HG03139 (cell line): ENCODE measurements at regions not wholly inside any gene's neighbourhood (a gene's known extent, or its start where the extent isn't known, plus 50 kb on each side); places are given as distances from the start of the nearest gene placed in this dataset.
"Not testable (repeated sequence)": the region's sequence is repeated elsewhere in the genome, so short reads cannot be mapped to it uniquely, and the experiment has no call there.

Experiments used
- ATAC-seq: cut with Tn5 transposase; IDR thresholded peaks from one replicate; pipeline ENCODE4 v1.9.1; 2021; ENCODE audit not compliant: unreplicated experiment

- ATAC-seq, result no peak
Observed at GRCh38 chr15:38930851-38931572, 366.4 kb upstream of the RASGRP1 start.

DNA sequence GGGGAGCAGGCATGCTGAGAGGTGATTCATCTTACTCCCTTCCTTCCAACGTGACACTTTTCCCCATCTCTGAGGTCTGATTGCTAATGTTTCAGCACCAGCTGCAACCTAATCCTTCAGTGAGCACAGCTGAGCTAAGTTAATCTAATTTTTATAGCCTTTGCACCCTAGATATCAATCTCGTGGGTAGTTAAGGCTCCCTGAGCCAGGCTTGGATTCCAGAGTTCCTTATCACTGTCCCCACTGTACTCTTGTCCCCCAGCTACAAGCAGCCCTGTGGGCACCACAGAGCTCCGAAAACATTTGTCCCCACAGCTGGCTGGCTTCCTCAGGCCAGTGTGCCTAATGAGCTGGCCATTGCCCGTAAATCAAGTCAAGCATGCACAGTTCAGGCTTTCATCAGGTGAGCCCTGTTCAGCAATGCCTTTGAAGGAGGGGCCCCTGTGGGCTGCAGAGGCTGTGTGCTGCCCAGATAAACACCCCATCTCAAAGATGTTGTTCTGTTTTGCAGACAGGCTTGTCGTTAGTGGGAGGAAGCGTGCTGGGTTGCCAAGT, 376.9 kb upstream of the RASGRP1 start:
- ATAC-seq, result no peak

DNA sequence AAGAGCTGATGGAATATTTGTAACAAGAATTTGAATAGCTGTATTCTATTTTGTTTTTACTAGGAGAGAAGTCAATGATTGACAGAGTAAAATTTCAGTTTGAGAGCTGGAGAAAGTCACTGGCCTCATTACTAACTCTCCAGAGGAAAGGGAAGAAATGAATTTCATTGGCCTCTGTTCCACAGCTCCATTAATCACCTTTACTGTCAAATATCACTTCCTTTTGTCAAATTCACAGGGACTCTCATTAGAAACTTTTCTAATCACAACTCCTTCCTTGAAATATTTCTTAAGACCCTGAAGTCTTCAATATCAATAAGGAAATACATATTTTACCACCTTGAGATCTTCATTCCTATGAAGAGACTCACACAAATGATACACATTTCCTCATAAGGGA, 379.9 kb upstream of the RASGRP1 start:
- ATAC-seq, result no peak

GRCh38 chr15:38945551-38946298, 381.1 kb upstream of the RASGRP1 start:
- no peak for ATAC-seq

DNA sequence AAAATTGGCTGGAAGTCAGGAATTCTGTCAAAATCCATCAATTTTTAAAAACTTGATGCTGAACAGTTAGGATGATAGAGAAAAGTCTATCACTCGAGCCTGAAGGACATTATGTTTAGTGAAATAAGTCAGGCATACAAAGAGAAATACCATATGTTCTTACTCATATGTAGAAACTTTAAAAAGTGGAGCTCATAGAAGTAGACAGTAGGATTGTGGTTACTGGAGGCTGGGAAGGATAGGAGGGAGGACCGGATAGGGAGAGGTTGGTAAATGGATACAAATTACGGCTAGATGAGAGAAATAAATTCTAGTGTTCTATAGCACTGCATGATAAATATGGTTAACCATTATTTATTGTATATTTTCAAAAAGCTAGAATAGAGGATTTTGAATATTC, 389.5 kb upstream of the RASGRP1 start:
- ATAC-seq, result no peak

DNA sequence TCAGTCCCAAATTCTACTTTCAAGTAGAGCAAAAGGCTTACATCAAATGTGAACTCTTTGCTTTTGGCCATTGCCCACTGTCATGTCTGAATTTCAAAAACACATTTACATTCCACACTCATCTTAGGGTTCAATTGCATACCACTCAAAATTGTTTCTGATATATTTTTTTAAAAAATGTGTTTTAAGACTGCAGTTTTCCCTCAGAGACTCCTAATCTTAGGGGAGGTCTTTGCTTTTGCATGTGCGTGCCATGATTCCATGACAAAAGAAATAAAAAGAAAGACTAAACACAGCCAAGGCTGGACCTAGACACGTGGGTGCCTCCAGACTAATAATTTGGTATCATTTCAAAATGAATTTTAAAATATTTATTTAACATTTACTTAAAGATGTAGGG, 396.8 kb upstream of the RASGRP1 start:
- no peak for ATAC-seq

DNA sequence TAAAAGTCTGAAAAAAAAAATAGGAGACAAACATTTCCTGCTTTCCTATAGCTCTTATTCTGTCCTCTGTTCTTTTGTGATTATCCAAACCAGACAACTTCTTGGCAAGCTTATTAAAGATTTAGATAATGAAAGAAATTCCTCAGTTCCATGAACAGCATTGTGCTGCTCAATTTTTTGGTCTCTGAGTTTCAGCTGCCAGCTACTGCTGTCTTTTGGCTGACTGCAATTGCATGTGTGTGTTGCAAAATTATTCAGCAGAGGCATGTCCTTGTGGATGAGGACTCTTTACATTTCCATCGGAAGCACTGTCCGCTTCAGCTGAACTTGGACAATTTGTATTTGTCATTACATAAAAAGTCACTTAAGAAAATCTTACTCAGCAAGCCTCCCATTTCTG, 397.3 kb upstream of the RASGRP1 start:
- ATAC-seq, result no peak

DNA sequence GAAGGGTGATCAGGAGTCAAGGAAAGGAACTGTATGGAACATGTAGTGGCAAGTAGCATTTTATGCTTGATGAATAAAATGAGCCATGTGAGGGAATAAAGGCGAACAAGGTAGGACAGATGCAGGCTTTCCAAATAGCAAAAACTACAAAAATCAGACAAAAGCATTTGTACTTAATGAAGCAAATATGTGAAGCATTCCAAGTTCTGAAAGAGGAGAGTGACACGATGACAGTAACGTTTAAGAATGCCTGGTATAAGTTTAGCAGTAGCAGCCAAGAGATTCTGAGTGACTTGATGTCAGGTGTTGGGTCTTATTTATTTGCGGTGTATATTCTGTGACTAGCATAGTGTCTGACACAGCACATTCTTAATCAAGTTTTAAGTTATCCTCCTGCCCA, 408.2 kb upstream of the RASGRP1 start:
- no peak for ATAC-seq

DNA sequence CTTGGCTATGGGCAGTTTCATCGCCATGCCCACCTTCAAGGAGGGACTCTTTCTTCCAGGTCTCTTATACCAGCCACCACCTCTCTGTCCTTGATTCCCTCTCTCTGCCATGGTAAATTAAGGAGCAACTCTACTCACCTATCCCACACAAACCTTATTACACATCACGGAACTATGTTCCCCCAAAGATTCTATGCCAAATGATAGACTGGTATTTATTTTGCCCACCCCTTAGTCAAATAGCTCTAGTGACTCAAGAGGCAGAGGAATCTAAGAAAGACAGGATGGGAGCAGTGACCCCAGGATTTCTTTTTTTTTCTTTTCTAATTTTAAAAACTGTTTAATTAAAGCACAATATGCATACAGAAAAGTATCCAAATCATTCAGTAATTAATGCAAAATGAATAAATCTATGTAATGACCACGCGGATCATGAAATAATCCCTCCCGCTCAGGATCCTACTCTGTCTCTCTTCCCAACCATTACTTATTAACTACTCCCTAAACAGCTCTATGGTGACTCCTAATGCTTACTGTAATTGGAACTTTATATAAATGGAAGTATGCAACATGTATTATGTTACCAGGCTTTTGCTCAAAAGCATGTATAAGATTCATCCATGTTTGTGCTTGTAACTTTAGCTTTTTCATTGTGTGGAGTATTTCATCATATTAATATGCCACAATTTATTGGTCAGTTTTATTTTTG, 410.8 kb upstream of the RASGRP1 start:
- no peak for ATAC-seq

DNA sequence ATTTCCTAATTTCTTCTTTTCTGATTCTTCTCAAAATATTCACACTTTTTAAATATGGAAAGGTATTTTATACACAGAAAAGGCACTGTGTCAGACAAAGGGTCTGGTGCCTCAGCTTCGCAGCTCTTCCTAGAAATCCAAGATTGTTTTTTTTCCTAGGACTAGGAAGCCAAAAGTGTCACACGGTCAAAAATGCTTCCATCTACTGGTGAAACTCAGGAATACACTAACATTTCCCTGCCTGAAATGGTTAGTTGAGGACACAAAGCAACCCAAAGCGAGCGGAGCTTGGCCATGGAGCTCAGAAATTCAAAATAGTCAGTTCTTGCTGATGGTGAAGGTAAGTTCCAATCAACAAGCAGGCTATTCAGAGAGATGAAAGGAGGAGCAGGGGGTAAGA, 426.5 kb upstream of the RASGRP1 start:
- ATAC-seq, result no peak

DNA sequence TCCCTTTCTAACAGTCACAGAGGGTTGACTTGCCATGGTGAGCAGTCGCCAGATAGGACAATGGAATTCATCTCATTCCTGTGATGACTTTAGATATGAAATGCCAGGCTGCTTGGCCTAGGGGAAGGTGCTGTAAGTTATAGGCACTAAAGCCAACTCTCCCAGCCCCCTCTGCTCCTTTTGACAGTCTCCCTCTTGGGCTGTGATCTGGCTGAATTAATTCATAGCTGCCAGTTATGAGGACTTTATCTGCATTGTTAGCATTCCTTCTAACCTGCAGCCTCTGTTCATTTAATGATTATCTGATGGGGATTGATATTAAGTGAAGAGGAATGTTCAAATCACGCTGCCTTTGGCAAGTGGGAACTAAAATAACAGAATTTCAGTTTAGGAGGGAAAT, 427.1 kb upstream of the RASGRP1 start:
- ATAC-seq, result no peak

DNA sequence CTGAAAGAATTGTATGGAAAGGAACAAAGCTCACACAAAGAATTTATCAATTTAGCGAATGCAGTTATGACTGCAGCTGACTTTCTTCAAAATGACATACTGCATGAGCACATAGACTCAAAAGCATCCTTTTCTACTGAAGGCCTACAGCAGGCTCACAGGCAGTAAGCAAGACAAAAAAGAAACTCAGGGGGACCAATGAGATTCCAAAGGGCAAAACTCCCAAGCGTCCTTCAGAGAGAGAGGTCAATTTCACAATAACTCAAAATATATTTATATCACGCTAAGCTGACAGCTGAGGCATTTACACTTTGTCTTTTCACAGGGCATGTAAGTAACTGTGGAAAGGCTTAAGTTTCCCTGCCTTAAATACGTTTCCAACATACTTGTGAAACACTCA, 427.9 kb upstream of the RASGRP1 start:
- ATAC-seq, result no peak

- ATAC-seq, result no peak
Observed at GRCh38 chr15:38992930-38993329, 428.3 kb upstream of the RASGRP1 start.

DNA sequence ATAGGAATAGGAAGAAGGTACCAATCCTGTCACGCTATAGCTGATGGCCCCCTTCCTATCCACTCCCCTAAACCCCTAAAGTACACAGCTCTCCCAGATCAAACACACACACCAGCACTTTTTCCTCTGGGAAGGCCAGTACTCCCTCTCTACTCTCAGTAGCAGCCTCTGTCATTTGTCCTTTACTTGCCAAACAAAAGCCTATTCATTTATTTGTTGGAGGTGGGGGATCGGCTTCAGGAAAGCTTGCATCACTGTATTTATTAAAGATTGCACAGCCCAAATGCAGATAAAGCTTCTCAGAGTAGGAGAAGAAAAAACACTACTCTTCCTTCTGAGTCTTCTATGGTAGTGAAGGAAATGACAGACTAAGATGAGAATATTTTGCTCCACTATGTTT, 429.7 kb upstream of the RASGRP1 start:
- no peak for ATAC-seq

DNA sequence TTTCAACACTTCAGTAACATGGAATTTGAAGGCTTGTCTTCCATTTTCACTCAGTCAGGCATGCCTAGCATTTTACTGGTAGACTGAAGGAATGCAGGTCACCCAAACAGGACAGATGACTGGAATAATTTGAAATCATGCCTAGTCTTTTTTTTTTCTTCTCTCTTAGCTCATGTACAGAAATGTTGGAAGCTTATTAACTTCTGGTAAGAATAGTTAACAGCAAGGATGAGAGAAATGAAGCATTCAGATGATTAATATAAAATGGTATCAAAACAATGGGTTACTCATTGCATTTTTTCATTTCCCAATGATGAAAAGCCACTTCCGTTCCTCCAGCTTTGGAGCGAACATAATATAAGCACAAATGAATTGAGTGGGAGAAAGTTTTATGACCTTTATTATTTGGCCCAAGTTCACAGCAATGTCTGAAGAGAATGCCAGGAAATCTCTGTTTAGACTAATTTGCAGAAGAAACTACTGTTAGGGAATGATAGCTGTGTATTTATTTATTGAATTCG, 431.6 kb upstream of the RASGRP1 start:
- ATAC-seq, result no peak

GRCh38 chr15:38997841-38998240, 433.2 kb upstream of the RASGRP1 start:
- no peak for ATAC-seq

GRCh38 chr15:39000008-39000734, 435.6 kb upstream of the RASGRP1 start:
- ATAC-seq, result no peak

- ATAC-seq, result no peak
Observed at GRCh38 chr15:39009740-39010139, 445.1 kb upstream of the RASGRP1 start.

DNA sequence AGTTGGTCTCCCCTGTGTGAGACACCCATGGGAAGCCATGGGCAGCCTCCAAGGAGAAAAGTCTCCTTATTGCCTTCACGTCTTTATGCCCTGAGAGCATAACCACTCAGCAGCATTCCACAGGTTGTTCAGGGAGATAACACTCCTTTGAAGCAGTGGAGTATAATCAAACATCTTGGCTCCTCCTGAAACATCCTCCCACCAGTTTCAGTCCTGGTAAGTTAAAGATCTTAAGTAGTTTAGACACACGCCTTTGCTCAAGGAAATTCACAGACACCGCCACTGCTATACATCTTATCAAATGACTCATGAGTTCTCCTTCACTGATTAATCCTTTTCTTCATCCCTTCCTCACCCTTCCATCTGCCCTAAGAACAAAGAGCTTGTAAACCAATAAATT, 446.5 kb upstream of the RASGRP1 start:
- not testable (repeated sequence) for ATAC-seq

GRCh38 chr15:39013262-39013661, 448.6 kb upstream of the RASGRP1 start:
- no peak for ATAC-seq

DNA sequence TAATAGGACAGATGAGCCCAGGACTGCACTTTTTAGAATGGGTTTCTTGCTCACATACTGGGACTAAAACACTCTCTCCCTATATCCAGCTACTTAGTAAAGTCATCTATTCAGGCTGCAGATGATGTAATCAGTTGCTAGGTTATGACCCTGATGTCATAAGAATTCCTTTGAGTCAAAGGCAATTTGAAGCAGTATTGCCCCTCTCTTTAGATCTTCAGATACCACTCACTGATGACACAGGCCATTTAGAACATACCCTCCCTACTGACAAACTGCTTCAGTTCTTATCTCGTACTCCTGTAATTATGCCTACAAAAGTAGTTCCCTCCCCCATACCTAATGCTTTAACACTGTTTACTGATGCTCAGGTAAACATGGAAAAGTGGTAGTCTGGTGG, 450.1 kb upstream of the RASGRP1 start:
- ATAC-seq, result no peak
